GM18526 (cell line): ENCODE measurements at regions not wholly inside any gene's neighbourhood (a gene's known extent, or its start where the extent isn't known, plus 50 kb on each side); places are given as distances from the start of the nearest gene placed in this dataset.

Source experiments
- POLR2A ChIP-seq: IDR thresholded peaks from 3 replicates; pipeline ENCODE4 v1.6.1; 2011; ENCODE audit not compliant: insufficient read length; ENCODE audit errors: extremely low read depth

GRCh38 chr3:159818997-159819500 lies 169.6 kb upstream of the IL12A start:
- no peak for TF ChIP-seq POLR2A

GRCh38 chr3:159819676-159820075 lies 169.0 kb upstream of the IL12A start:
- no peak for TF ChIP-seq POLR2A

GRCh38 chr3:159821110-159821509 lies 167.5 kb upstream of the IL12A start:
- TF ChIP-seq POLR2A = no peak

GRCh38 chr3:159821736-159822135 lies 166.9 kb upstream of the IL12A start:
- no peak for TF ChIP-seq POLR2A

- no peak for TF ChIP-seq POLR2A
These were observed 164.9 kb upstream of the IL12A start for GRCh38 chr3:159823780-159824179.

- TF ChIP-seq POLR2A = no peak
These were observed 164.3 kb upstream of the IL12A start for GRCh38 chr3:159824333-159824732.

- no peak for TF ChIP-seq POLR2A
These were observed 163.3 kb upstream of the IL12A start for GRCh38 chr3:159825216-159825854.

- no peak for TF ChIP-seq POLR2A
These were observed 160.1 kb upstream of the IL12A start for GRCh38 chr3:159828542-159828943.

- no peak for TF ChIP-seq POLR2A
These were observed 159.6 kb upstream of the IL12A start for GRCh38 chr3:159829056-159829455.

- TF ChIP-seq POLR2A = no peak
These were observed 159.0 kb upstream of the IL12A start for GRCh38 chr3:159829539-159830227.

GRCh38 chr3:159830523-159831154 lies 158.0 kb upstream of the IL12A start:
- no peak for TF ChIP-seq POLR2A

- no peak for TF ChIP-seq POLR2A
These were observed 157.2 kb upstream of the IL12A start for GRCh38 chr3:159831466-159831865.

GRCh38 chr3:159832024-159832423 lies 156.6 kb upstream of the IL12A start:
- no peak for TF ChIP-seq POLR2A

GRCh38 chr3:159835126-159835525 lies 153.5 kb upstream of the IL12A start:
- TF ChIP-seq POLR2A = no peak

GRCh38 chr3:159837725-159838124 lies 150.9 kb upstream of the IL12A start:
- no peak for TF ChIP-seq POLR2A

GRCh38 chr3:159838938-159839337 lies 149.7 kb upstream of the IL12A start:
- TF ChIP-seq POLR2A = no peak
